ENCODE measurements at regions not wholly inside any gene's neighbourhood (a gene's known extent, or its start where the extent isn't known, plus 50 kb on each side); places are given as distances from the start of the nearest gene placed in this dataset.

DNA sequence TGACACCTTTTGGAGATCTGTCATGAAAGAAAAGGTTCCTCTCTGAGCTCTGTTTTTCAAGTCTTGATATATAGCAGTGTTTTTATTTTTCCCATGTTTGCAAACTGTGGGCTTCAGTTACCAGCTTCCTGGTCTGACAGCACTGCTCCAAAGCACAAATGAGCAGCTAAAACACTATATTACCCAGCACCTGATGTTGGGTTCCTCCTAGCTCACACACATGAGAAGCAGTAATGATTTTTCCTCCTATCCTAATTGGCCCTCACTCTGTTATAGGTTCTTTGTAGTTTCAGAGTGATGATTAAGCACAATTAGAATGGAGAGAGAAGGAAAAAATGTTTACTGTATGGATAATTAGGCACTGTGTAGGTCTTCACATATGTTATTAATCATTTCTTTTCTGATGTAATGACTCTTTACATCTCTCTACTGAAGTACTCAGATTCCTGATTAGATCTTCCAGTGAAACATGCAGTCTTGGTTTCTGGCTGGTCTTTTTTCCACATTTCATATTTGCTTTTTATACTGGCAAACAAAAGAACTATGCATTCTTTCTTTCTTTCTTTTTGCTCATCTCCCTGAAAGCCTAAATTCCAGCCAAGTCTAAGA is 939.7 kb downstream of the NSUN3 start:
- H3K27me3 ChIP-seq (ENCODE audit: control insufficient read depth, insufficient read depth, low read length), result no peaks in the 10 kb centered on the region
- no peaks in the 10 kb centered on the region for H3K4me1 Mint-ChIP-seq
- no peak overlapping the region for H3K4me3 Mint-ChIP-seq
- H3K27ac ChIP-seq (ENCODE audit: low read length), result no peak overlapping the region
- no peak overlapping the region for H3K27ac Mint-ChIP-seq
- no peaks in the 10 kb centered on the region for H3K9me3 ChIP-seq (ENCODE audit: control insufficient read depth, insufficient read depth, low read length)
- no peaks in the 10 kb centered on the region for H3K27me3 Mint-ChIP-seq (ENCODE audit: low read depth in 2 of 2)
- H3K36me3 Mint-ChIP-seq, result no peaks in the 10 kb centered on the region
- no peaks in the 10 kb centered on the region for H3K4me1 ChIP-seq (ENCODE audit: control insufficient read depth, insufficient read depth, low read length)
- TF ChIP-seq, protein P1, sequence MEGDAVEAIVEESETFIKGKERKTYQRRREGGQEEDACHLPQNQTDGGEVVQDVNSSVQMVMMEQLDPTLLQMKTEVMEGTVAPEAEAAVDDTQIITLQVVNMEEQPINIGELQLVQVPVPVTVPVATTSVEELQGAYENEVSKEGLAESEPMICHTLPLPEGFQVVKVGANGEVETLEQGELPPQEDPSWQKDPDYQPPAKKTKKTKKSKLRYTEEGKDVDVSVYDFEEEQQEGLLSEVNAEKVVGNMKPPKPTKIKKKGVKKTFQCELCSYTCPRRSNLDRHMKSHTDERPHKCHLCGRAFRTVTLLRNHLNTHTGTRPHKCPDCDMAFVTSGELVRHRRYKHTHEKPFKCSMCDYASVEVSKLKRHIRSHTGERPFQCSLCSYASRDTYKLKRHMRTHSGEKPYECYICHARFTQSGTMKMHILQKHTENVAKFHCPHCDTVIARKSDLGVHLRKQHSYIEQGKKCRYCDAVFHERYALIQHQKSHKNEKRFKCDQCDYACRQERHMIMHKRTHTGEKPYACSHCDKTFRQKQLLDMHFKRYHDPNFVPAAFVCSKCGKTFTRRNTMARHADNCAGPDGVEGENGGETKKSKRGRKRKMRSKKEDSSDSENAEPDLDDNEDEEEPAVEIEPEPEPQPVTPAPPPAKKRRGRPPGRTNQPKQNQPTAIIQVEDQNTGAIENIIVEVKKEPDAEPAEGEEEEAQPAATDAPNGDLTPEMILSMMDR (IDR thresholded peaks at IDR 0.05), result no peak
- H3K4me3 ChIP-seq (ENCODE audit: low read length), result no peak overlapping the region
- ATAC-seq, result no peak
- intact Hi-C loops (cut with micrococcal nuclease), result no loop called here
- H3K36me3 ChIP-seq (ENCODE audit: control insufficient read depth, insufficient read depth, low read length), result no peaks in the 10 kb centered on the region
- DNase-seq, result no peak
- peaks cover 10 to 14% of the 10 kb centered on the region in 2 donors for H3K9me3 Mint-ChIP-seq

DNA sequence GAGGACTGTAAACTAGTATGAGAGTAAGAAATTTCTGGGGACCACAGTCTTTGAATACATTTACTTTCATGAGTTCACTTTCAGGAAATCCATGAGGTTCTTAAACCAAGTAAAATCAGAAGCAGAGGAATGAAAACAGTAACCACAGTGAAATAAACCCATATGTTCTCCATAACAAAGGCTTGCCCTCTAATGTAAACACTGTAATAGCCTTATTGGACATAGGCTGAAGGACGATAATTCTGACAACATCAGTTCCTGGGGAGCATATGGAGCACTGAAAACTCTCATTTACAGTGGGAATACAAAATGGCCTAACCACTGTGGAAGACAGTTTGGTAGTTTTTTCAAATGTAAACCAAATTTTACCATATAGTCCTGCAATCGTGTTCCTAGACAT is 965.8 kb downstream of the NSUN3 start:
- no peak overlapping the region for H3K27ac Mint-ChIP-seq
- TF ChIP-seq, protein P1 (IDR thresholded peaks at IDR 0.05), result no peak
- intact Hi-C loops (cut with micrococcal nuclease), result no loop called here

DNA sequence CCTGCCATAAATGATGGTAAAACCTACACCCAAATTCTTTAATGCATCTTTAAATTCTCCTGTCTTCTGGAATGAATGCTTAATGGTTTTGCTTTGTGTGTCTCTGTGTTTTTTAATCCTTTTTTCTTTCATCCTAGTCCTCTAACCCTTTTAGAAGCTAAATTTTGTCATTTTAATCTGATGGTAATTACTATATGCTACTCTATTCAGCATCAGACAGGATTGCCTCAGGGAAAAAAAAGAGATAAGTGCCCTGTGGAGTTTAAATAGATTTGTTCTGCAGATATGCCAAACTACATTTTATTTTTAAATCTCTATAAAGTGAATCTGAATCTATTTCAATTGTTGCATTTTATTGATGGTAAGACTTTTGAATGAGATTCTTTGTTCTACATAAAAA is 966.8 kb downstream of the NSUN3 start:
- Mint-ChIP-seq H3K27me3 (ENCODE audit: low read depth in 2 of 2) (no peaks in the 10 kb centered on the region), H3K4me1 (no peaks in the 10 kb centered on the region), H3K9me3 (peaks cover 5 to 11% of the 10 kb centered on the region in 2 donors), H3K36me3 (no peaks in the 10 kb centered on the region), H3K4me3 (no peak overlapping the region), H3K27ac (no peak overlapping the region)
- Histone ChIP-seq H3K9me3 (ENCODE audit: control insufficient read depth, insufficient read depth, low read length) (no peaks in the 10 kb centered on the region), H3K36me3 (ENCODE audit: control insufficient read depth, insufficient read depth, low read length) (no peaks in the 10 kb centered on the region), H3K4me3 (ENCODE audit: low read length) (no peak overlapping the region), H3K27me3 (ENCODE audit: control insufficient read depth, insufficient read depth, low read length) (no peaks in the 10 kb centered on the region), H3K27ac (ENCODE audit: low read length) (no peak overlapping the region), H3K4me1 (ENCODE audit: control insufficient read depth, insufficient read depth, low read length) (no peaks in the 10 kb centered on the region)
- ATAC-seq (no peak), DNase-seq (no peak)
- intact Hi-C loops (cut with micrococcal nuclease), result no loop called here
- TF ChIP-seq, protein P1 (IDR thresholded peaks at IDR 0.05), result no peak

More for the DNA sequence above, 965.8 kb downstream of the NSUN3 start:
- Histone ChIP-seq H3K4me3 (ENCODE audit: low read length) (no peak overlapping the region), H3K27ac (ENCODE audit: low read length) (no peak overlapping the region), H3K36me3 (ENCODE audit: control insufficient read depth, insufficient read depth, low read length) (no peaks in the 10 kb centered on the region), H3K27me3 (ENCODE audit: control insufficient read depth, insufficient read depth, low read length) (no peaks in the 10 kb centered on the region), H3K9me3 (ENCODE audit: control insufficient read depth, insufficient read depth, low read length) (no peaks in the 10 kb centered on the region), H3K4me1 (ENCODE audit: control insufficient read depth, insufficient read depth, low read length) (no peaks in the 10 kb centered on the region)
- Mint-ChIP-seq H3K36me3 (peaks cover 4% of the 10 kb centered on the region), H3K9me3 (peaks cover 6 to 10% of the 10 kb centered on the region in 2 donors), H3K4me3 (no peak overlapping the region), H3K27me3 (ENCODE audit: low read depth in 2 of 2) (no peaks in the 10 kb centered on the region), H3K4me1 (no peaks in the 10 kb centered on the region)
- DNase-seq (no peak), ATAC-seq (no peak)
- WGBS (ENCODE audit: insufficient coverage), result 44% methylated on average over 1 of the region's 2 CpGs

DNA sequence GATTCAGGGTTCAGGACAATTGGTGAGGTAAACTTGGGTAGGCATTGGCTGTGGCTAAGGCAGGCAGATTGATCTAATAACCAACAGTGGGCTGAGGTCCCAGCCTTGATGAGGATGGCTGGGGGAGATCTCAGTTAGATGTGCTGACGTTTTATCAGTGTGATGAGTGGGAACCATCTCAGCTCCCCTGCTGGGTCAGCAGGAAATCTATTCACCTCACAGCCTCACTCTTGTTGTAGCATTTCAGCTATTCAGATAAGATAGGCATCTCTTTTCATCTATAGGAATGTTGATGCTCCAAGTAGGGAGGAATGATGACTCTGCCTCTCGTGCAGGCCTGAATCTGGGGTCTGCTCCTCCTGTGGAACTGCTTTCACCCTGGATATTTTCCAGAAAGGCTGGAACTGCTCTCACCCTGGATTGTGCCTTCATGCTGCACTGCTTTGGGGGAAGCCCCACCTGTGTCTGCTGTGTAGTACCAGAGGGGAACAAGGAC is 973.7 kb downstream of the NSUN3 start:
- Histone ChIP-seq H3K36me3 (ENCODE audit: control insufficient read depth, insufficient read depth, low read length) (no peaks in the 10 kb centered on the region), H3K4me3 (ENCODE audit: low read length) (no peak overlapping the region), H3K9me3 (ENCODE audit: control insufficient read depth, insufficient read depth, low read length) (peaks cover 26% of the 10 kb centered on the region), H3K27me3 (ENCODE audit: control insufficient read depth, insufficient read depth, low read length) (no peaks in the 10 kb centered on the region), H3K4me1 (ENCODE audit: control insufficient read depth, insufficient read depth, low read length) (no peaks in the 10 kb centered on the region), H3K27ac (ENCODE audit: low read length) (no peak overlapping the region)
- intact Hi-C loops (cut with micrococcal nuclease), result no loop called here
- Mint-ChIP-seq H3K27ac (no peak overlapping the region), H3K36me3 (no peaks in the 10 kb centered on the region), H3K9me3 (peaks cover 12 to 20% of the 10 kb centered on the region in 2 donors), H3K27me3 (ENCODE audit: low read depth in 2 of 2) (no peaks in the 10 kb centered on the region), H3K4me3 (no peak overlapping the region), H3K4me1 (no peaks in the 10 kb centered on the region)
- TF ChIP-seq, protein P1 (IDR thresholded peaks at IDR 0.05), result no peak
- DNase-seq (no peak), ATAC-seq (no peak)
- WGBS (ENCODE audit: insufficient coverage), result 75% methylated on average over 1 of the region's 2 CpGs

Measured in natural killer cell (primary cell).